ENCODE measurements at regions not wholly inside any gene's neighbourhood (a gene's known extent, or its start where the extent isn't known, plus 50 kb on each side); places are given as distances from the start of the nearest gene placed in this dataset.

- ChIA-PET CTCF (ENCODE audit: unreplicated experiment) (no interaction called here), POLR2A (interaction anchor here (0.7 kb wide), 2 partner anchors 580 to 1884 kb away, joined by 3 to 6 read pairs; no protein-coding TSS in a partner anchor)
- intact Hi-C loops (cut with micrococcal nuclease; ENCODE audit: unreplicated experiment), result no loop called here
Observed at GRCh38 chr4:123705419-123705818, 308.8 kb downstream of the SPRY1 start.

GRCh38 chr4:123706973-123707372 lies 310.4 kb downstream of the SPRY1 start:
- Histone ChIP-seq H3K27ac (ENCODE audit: low read depth, low read length, poor library complexity, severe bottlenecking) (no peak overlapping the region), H2AFZ (ENCODE audit: low read length) (no peak overlapping the region), H3K9me2 (ENCODE audit: insufficient read depth, low read length) (no peaks in the 10 kb centered on the region), H3K4me1 (ENCODE audit: insufficient read depth, low read length, poor library complexity, severe bottlenecking) (no peaks in the 10 kb centered on the region), H4K20me1 (ENCODE audit: insufficient read depth, low read length) (no peaks in the 10 kb centered on the region), H3K4me2 (ENCODE audit: low read length) (no peak overlapping the region), H3K79me2 (ENCODE audit: insufficient read depth, low read depth, low read length) (no peaks in the 10 kb centered on the region), H3K4me3 (ENCODE audit: low read depth, low read length, poor library complexity, severe bottlenecking) (no peak overlapping the region), H3K36me3 (ENCODE audit: insufficient read depth, low read length) (no peaks in the 10 kb centered on the region), H3K9me3 (ENCODE audit: low read length) (no peaks in the 10 kb centered on the region)
- ChIA-PET POLR2A (no interaction called here), CTCF (ENCODE audit: unreplicated experiment) (no interaction called here)
- DNase-seq (ENCODE audit: low spot score), result no peak
- TF ChIP-seq CTCF (conservative IDR thresholded peaks at IDR 0.05; ENCODE audit: low read length) (no peak), EZH2phosphoT487 (IDR thresholded peaks at IDR 0.05; ENCODE audit: borderline replicate concordance, low read depth, low read length) (no peak)
- intact Hi-C loops (cut with micrococcal nuclease; ENCODE audit: unreplicated experiment), result no loop called here
- BruUV-seq (replicated peaks), result no TSS peak

More at GRCh38 chr4:123705419-123705818, 308.8 kb downstream of the SPRY1 start:
- Histone ChIP-seq H4K20me1 (ENCODE audit: insufficient read depth, low read length) (no peaks in the 10 kb centered on the region), H3K36me3 (ENCODE audit: insufficient read depth, low read length) (no peaks in the 10 kb centered on the region), H2AFZ (ENCODE audit: low read length) (no peak overlapping the region), H3K4me1 (ENCODE audit: insufficient read depth, low read length, poor library complexity, severe bottlenecking) (no peaks in the 10 kb centered on the region), H3K9me3 (ENCODE audit: low read length) (no peaks in the 10 kb centered on the region), H3K27ac (ENCODE audit: low read depth, low read length, poor library complexity, severe bottlenecking) (no peak overlapping the region), H3K9me2 (ENCODE audit: insufficient read depth, low read length) (no peaks in the 10 kb centered on the region), H3K79me2 (ENCODE audit: insufficient read depth, low read depth, low read length) (no peaks in the 10 kb centered on the region), H3K4me2 (ENCODE audit: low read length) (no peak overlapping the region), H3K4me3 (ENCODE audit: low read depth, low read length, poor library complexity, severe bottlenecking) (no peak overlapping the region)
- no TSS peak for BruUV-seq (replicated peaks)
- no peak for DNase-seq (ENCODE audit: low spot score)
- no peak for TF ChIP-seq CTCF (conservative IDR thresholded peaks at IDR 0.05; ENCODE audit: low read length)

GRCh38 chr4:123708902-123709301 lies 312.3 kb downstream of the SPRY1 start:
- ChIA-PET POLR2A (no interaction called here), CTCF (ENCODE audit: unreplicated experiment) (no interaction called here)
- intact Hi-C loops (cut with micrococcal nuclease; ENCODE audit: unreplicated experiment), result no loop called here
- H3K36me3 ChIP-seq (ENCODE audit: insufficient read depth, low read length), result no peaks in the 10 kb centered on the region
- H3K4me1 ChIP-seq (ENCODE audit: insufficient read depth, low read length, poor library complexity, severe bottlenecking), result no peaks in the 10 kb centered on the region
- H3K4me2 ChIP-seq (ENCODE audit: low read length), result no peak overlapping the region
- no peak overlapping the region for H3K27ac ChIP-seq (ENCODE audit: low read depth, low read length, poor library complexity, severe bottlenecking)
- no peaks in the 10 kb centered on the region for H4K20me1 ChIP-seq (ENCODE audit: insufficient read depth, low read length)
- H3K4me3 ChIP-seq (ENCODE audit: low read depth, low read length, poor library complexity, severe bottlenecking), result no peak overlapping the region
- no peak overlapping the region for H2AFZ ChIP-seq (ENCODE audit: low read length)
- H3K79me2 ChIP-seq (ENCODE audit: insufficient read depth, low read depth, low read length), result no peaks in the 10 kb centered on the region
- BruUV-seq (replicated peaks), result no TSS peak
- no peak for TF ChIP-seq CTCF (conservative IDR thresholded peaks at IDR 0.05; ENCODE audit: low read length)
- TF ChIP-seq EZH2phosphoT487 (IDR thresholded peaks at IDR 0.05; ENCODE audit: borderline replicate concordance, low read depth, low read length), result no peak
- H3K9me2 ChIP-seq (ENCODE audit: insufficient read depth, low read length), result no peaks in the 10 kb centered on the region
- H3K9me3 ChIP-seq (ENCODE audit: low read length), result no peaks in the 10 kb centered on the region
- DNase-seq (ENCODE audit: low spot score), result no peak

Data from OCI-LY7 (cell line).